SK-N-SH (cell line): ENCODE measurements at regions not wholly inside any gene's neighbourhood (a gene's known extent, or its start where the extent isn't known, plus 50 kb on each side); places are given as distances from the start of the nearest gene placed in this dataset.

Experiments used
- CTCF ChIA-PET: fragments of 300-600, 350-600 bp; formaldehyde crosslinking; extraction: SDS; loops from one replicate; lab custom pipeline; 2021; lab: Yijun Ruan, JAX
- POLR2A ChIA-PET: fragments of 350-600 bp; sonication (Branson Sonifier 250); formaldehyde crosslinking; extraction: SDS; loops from one replicate; lab custom pipeline; 2020; ENCODE audit warnings: antibody characterized with exemption, inconsistent platforms; lab: Yijun Ruan, JAX
- DNase-seq: peaks from one replicate; pipeline ENCODE4 v3.0.0; 2012
- H2AFZ ChIP-seq: fragments of 200-600 bp; sonication (generic); 2 replicates; pipeline ENCODE4 v1.8.1; 2016; ENCODE audit warnings: antibody characterized with exemption, mild to moderate bottlenecking, low read depth
- H3F3A ChIP-seq: fragments of 200-600 bp; sonication (generic); replicated peaks from 2 replicates; pipeline ENCODE3; 2016; ENCODE audit warnings: antibody characterized with exemption, mild to moderate bottlenecking; ENCODE audit not compliant: insufficient read depth
- H3K27ac ChIP-seq, 2 experiments: fragments of 200-500 bp in 1 of 2; fragments of 200-600 bp in 1 of 2; sonication (Bioruptor generic) in 1 of 2; sonication (generic), shearing (Covaris generic) in 1 of 2; 2 replicates each; pipeline versions ENCODE4 v1.5.1 to v1.6.1; 2014 to 2016; ENCODE audit warnings: low read depth in 2 of 2, inconsistent platforms in 1 of 2, low read length in 1 of 2, mild to moderate bottlenecking in 1 of 2, mixed read lengths in 1 of 2
- H3K27me3 ChIP-seq: fragments of 200-600 bp; sonication (generic), shearing (Covaris generic); 2 replicates; pipeline ENCODE4 v1.6.1; 2016; ENCODE audit warnings: mixed run types; ENCODE audit not compliant: insufficient read depth
- H3K36me3 ChIP-seq, 2 experiments: fragments of 200-500 bp in 1 of 2; fragments of 200-600 bp in 1 of 2; sonication (Bioruptor generic) in 1 of 2; sonication (generic) in 1 of 2; replicated peaks in 1 of 2; 2 replicates each; pipeline versions ENCODE3 to v1.5.1; 2014 to 2016; ENCODE audit warnings: low read length in 1 of 2, mild to moderate bottlenecking in 1 of 2; ENCODE audit not compliant: insufficient read depth in 2 of 2, control insufficient read depth in 1 of 2
- H3K4me1 ChIP-seq, 2 experiments: fragments of 200-500 bp in 1 of 2; fragments of 200-600 bp in 1 of 2; sonication (Bioruptor generic) in 1 of 2; sonication (generic), shearing (Covaris generic) in 1 of 2; 2 replicates each; pipeline versions ENCODE4 v1.5.1 to v1.6.1; 2014 to 2016; ENCODE audit warnings: low read depth in 1 of 2, low read length in 1 of 2, mixed run types in 1 of 2; ENCODE audit not compliant: insufficient read depth in 2 of 2, control insufficient read depth in 1 of 2
- H3K4me2 ChIP-seq: fragments of 200-600 bp; sonication (generic), shearing (Covaris generic); 2 replicates; pipeline ENCODE4 v1.6.1; 2017; ENCODE audit warnings: mixed run types
- H3K4me3 ChIP-seq, 2 experiments: fragments of 200-500 bp in 1 of 2; fragments of 200-600 bp in 1 of 2; sonication (Bioruptor generic) in 1 of 2; sonication (generic), shearing (Covaris generic) in 1 of 2; 2 replicates each; pipeline versions ENCODE4 v1.5.1 to v1.8.1; 2014 to 2016; ENCODE audit warnings: low read depth in 2 of 2, inconsistent platforms in 1 of 2, low read length in 1 of 2, mild to moderate bottlenecking in 1 of 2, mixed read lengths in 1 of 2, moderate library complexity in 1 of 2
- H3K79me2 ChIP-seq: fragments of 200-600 bp; sonication (generic); 2 replicates; pipeline ENCODE4 v1.8.1; 2017; ENCODE audit warnings: mild to moderate bottlenecking; ENCODE audit not compliant: insufficient read depth
- H3K9ac ChIP-seq: fragments of 200-600 bp; sonication (generic); 2 replicates; pipeline ENCODE4 v1.6.1; 2017; ENCODE audit warnings: mixed run types
- H3K9me2 ChIP-seq: fragments of 200-600 bp; sonication (generic); 2 replicates; pipeline ENCODE4 v1.6.1; 2017; ENCODE audit warnings: mixed run types
- H3K9me3 ChIP-seq: fragments of 200-600 bp; sonication (generic); 2 replicates; pipeline ENCODE4 v1.6.1; 2017; ENCODE audit warnings: mixed run types, mild to moderate bottlenecking, moderate library complexity
- H4K20me1 ChIP-seq: fragments of 200-600 bp; sonication (generic); 2 replicates; pipeline ENCODE4 v1.6.1; 2017; ENCODE audit warnings: mild to moderate bottlenecking, mixed run types; ENCODE audit not compliant: insufficient read depth
- FOSL2 ChIP-seq: IDR thresholded peaks from 2 replicates; pipeline ENCODE4 v1.4.0; 2012; ENCODE audit warnings: low read depth, mild to moderate bottlenecking, moderate library complexity, borderline replicate concordance
- GABPA ChIP-seq: IDR thresholded peaks from 2 replicates; pipeline ENCODE4 v1.4.0; 2012; ENCODE audit warnings: low read depth, mild to moderate bottlenecking
- GATA2 ChIP-seq: sonication (generic); formaldehyde crosslinking; IDR thresholded peaks from 2 replicates; pipeline ENCODE4 v1.5.0; 2020; ENCODE audit warnings: mild to moderate bottlenecking, missing genetic modification reagents
- JUND ChIP-seq: IDR thresholded peaks from 2 replicates; pipeline ENCODE4 v1.4.0; 2012
- RCOR1 ChIP-seq: fragments of 150-350 bp; IDR thresholded peaks from 2 replicates; pipeline ENCODE4 v1.6.1; 2017; ENCODE audit warnings: antibody characterized with exemption, low read length
- SIN3A ChIP-seq: IDR thresholded peaks from 2 replicates; pipeline ENCODE4 v1.6.1; 2012; ENCODE audit warnings: low read depth, mild to moderate bottlenecking, low read length, moderate library complexity, borderline replicate concordance
- TCF12 ChIP-seq: IDR thresholded peaks from 2 replicates; pipeline ENCODE4 v1.4.0; 2012
- WGBS: methylation state at CpG from one replicate; pipeline ENCODE4 v1.1.6; 2017; ENCODE audit warnings: low lambda C conversion rate; 5-methylcytosine and 5-hydroxymethylcytosine counted together
- TF ChIP-seq, protein P1 (sequence below): fragments of 150-350 bp; IDR thresholded peaks from 2 replicates; pipeline ENCODE4 v1.6.1; 2017; ENCODE audit warnings: antibody characterized with exemption, low read length, low read depth, borderline replicate concordance

DNA sequence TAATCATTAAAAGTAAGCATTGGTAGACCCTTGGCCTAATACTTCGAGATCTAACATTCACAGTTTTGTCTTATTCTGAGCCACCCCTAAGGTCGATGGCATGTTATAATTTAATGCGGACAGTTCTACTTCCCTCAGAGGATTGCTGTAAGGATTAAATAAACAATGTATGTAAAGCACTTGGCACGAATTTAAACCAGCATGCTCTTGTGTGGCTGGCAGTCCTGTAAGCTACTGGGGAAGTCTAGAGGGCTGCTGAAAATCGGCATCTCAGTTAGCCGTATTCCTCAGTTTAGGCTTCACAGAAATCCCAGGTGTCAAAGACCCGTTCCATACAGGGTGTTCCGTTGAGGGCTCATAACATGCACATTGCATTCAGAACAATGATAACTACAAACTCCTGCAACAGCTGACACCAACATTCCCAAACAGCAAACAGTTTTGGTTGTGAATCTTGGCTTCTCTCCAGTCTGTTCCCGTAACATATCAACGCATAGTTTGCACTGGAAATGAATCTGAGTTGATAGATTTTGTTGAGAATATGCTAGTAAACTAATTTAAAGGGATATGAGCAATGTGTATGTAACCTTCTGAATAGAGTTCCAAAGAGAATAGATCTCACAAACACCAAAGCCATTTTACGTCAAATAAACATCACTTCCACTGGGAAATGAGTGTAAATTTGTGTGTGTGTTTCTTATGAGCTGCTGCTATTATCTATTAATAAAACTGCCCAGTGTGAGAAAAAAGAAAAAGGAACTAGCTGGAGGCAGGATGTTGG, 52.2 kb upstream of the ACKR3 start:
- Histone ChIP-seq H3K9me2 (no peaks in the 10 kb centered on the region), H3K27me3 (no peaks in the 10 kb centered on the region; the same call in none of the 2 replicates), H3K27ac (no peak overlapping the region), H3K4me1 (no peaks in the 10 kb centered on the region), H4K20me1 (no peaks in the 10 kb centered on the region), H2AFZ (no peak overlapping the region), H3K4me3 (no peak overlapping the region), H3K9ac (no peak overlapping the region), H3K9me3 (no peaks in the 10 kb centered on the region), H3K36me3 (no peaks in the 10 kb centered on the region), H3K4me2 (no peak overlapping the region), H3K79me2 (no peaks in the 10 kb centered on the region), H3F3A (no peaks in the 10 kb centered on the region)
- 46% methylated on average over 11 of the region's 11 CpGs for WGBS
- no peak for TF ChIP-seq FOSL2
- no peak for TF ChIP-seq GABPA
- TF ChIP-seq SIN3A = no peak
- TF ChIP-seq, protein P1, sequence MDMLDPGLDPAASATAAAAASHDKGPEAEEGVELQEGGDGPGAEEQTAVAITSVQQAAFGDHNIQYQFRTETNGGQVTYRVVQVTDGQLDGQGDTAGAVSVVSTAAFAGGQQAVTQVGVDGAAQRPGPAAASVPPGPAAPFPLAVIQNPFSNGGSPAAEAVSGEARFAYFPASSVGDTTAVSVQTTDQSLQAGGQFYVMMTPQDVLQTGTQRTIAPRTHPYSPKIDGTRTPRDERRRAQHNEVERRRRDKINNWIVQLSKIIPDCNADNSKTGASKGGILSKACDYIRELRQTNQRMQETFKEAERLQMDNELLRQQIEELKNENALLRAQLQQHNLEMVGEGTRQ = no peak
- no peak for TF ChIP-seq RCOR1
- TF ChIP-seq TCF12 = no peak
- no peak for TF ChIP-seq GATA2 (CRISPR knock-in tag)
- no peak for TF ChIP-seq JUND
- ChIA-PET POLR2A (no interaction called here), CTCF (interaction anchor here (1.2 to 1.3 kb wide), 2 partner anchors 510 to 542 kb away, joined by 3 read pairs; no protein-coding TSS in a partner anchor)
- DNase-seq = no peak
